NCI-H2227 treated with DMSO at 0.1 percent for 48 hours (cell line): ENCODE measurements at regions not wholly inside any gene's neighbourhood (a gene's known extent, or its start where the extent isn't known, plus 50 kb on each side); places are given as distances from the start of the nearest gene placed in this dataset.
"Not testable (repeated sequence)": the region's sequence is repeated elsewhere in the genome, so short reads cannot be mapped to it uniquely, and the experiment has no call there.

Experiments used
- DNase-seq: peaks from one replicate; lab custom pipeline; 2025; lab: John Stamatoyannopoulos, UW

- DNase-seq, result no peak
Measured at GRCh38 chr18:6525604-6526003, 110.9 kb upstream of the L3MBTL4 start.

GRCh38 chr18:6537475-6537874, 122.8 kb upstream of the L3MBTL4 start:
- DNase-seq, result no peak

- DNase-seq, result not testable (repeated sequence)
Measured at GRCh38 chr18:6541131-6541679, 126.5 kb upstream of the L3MBTL4 start.

GRCh38 chr18:6542296-6542695, 127.6 kb upstream of the L3MBTL4 start:
- DNase-seq, result no peak

DNA sequence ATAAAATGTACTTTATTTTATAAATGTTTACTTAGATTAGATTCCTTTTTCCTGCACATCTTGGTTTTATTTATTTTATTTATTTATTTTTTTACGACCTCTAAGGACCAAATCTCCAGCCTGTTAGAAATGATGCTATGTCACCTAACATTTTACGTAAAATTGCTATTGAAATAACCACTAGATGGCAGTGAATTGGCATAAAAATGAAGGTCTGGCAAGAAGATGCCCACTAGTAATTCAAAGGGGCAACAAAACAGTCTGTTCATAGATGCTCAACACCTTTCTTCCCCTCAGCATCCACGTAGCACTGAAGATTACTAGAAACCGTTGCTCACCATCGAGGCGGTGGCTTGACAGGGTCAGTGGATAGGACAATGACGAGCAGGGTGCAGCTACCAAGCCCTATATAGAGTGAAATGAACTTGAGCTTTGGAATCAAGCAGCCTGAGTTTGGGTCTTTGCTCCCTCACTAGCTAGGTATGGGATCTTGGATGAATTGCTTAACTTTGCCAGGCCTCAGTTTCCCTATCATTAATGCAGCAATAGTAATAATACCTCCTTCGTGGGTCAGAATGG, 128.7 kb upstream of the L3MBTL4 start:
- DNase-seq, result peak; percentile 13

GRCh38 chr18:6546229-6546628, 131.5 kb upstream of the L3MBTL4 start:
- no peak for DNase-seq

GRCh38 chr18:6547476-6547875, 132.8 kb upstream of the L3MBTL4 start:
- no peak for DNase-seq

- DNase-seq, result no peak
Measured at GRCh38 chr18:6553234-6553900, 138.7 kb upstream of the L3MBTL4 start.

DNA sequence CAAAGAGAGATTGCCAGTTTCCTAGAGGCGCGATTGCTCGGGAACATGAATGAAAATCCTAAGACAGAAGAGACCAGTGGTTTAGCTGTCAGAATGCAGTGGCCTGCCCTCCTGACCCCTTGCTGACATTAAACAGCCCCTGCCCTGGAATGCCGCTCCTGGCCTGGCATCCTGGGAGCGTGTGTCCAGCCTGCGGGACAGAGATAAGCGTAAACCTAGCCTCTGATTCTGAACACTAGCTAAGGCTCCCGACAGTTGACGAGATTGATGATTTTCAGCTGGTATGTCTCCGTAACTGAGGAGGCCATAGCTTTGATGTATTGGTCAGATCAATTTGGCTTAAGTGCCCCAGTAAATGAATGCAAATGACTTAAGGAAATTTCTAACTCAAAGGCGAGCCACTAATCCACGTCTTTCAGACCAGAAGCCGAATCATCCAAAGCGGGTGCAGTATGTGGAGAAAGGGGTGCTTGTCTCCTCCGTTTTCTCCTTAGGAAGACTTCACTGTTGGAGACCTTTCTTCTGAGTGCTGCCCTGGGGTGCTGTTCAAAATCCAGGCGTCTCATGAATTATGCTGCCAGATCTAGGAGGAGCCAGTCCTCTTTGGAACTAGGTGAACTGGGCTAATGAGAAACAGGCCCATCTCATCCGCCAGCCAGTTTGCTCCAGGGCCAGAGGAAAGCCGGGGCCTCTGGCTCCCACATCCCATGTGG, 142.5 kb upstream of the L3MBTL4 start:
- no peak for DNase-seq

GRCh38 chr18:6557770-6558248, 143.1 kb upstream of the L3MBTL4 start:
- DNase-seq, result no peak

DNA sequence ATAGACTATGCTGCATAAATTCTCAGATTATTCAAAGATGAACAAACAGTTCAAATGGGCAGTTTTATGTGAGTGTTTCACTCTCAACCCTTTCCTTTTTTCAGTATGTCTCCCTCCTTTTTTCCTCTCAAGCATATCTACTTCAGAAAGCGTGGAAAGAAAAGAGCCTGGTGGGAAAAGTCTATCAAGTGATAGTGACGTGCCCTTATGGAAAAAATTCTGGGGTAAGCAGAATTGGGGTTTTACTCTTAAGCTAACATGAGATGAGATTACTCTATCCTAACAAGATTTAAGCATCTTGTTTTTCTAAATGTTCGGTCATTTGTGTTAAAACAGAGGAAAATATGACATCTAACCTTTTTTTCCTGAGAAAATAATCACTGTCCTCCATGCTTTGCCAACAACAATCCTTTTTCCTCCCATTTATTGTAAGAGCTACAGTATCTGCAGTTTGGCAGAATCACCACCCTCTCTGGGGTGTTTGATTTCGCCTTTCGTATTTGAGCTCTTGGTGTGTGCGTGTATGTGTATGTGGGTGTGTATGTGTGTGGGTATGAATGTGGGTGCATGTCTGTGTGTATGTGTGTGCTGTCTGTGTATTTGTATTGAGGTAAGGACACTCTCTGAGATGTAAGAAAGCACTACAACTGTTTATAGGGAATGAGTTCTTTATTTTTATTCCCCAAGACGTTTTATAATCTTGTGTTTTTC, 143.9 kb upstream of the L3MBTL4 start:
- no peak for DNase-seq

DNA sequence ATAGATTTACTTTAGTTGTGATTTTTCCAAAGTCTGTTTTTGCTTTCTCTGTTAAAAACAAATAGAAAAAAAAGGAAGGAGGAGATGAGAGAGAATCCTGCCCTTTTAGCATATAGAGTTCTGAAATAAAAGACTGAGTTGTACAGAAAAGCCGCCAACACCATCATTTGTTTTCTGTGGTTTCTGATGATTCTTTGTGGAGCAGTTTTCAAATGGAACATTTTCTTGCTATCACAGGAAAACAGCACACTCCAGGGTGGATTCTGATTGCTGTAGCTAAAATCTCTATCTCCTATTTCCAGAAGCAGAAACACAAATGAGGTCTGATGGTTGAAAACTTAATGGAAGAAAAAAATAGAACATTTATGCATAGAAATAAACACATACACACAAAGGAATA, 144.6 kb upstream of the L3MBTL4 start:
- no peak for DNase-seq

DNA sequence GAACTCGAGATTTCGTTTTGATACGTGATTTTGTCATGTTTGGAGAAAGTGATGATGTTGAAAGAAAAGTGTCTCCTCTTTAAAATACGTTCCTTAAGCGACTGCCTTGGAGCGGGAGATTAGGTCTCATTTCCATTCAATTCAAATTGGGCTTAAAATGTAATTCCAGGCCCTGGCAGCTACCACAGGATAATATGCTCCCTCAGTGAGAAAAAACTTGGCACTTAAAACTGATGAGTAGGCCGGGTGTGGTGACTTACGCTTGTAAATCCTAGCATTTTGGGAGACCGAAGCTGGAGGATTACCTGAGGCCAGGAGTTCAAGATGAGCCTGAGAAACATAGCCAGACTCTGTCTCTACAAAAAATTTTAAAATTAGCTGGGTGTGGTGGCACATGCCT, 146.3 kb upstream of the L3MBTL4 start:
- DNase-seq, result no peak

GRCh38 chr18:6561420-6561861, 146.7 kb upstream of the L3MBTL4 start:
- DNase-seq, result no peak

- DNase-seq, result no peak
Measured at GRCh38 chr18:6561862-6562291, 147.2 kb upstream of the L3MBTL4 start.

GRCh38 chr18:6563896-6564295, 149.2 kb upstream of the L3MBTL4 start:
- DNase-seq, result no peak

- no peak for DNase-seq
Measured at GRCh38 chr18:6564950-6565814, 150.5 kb upstream of the L3MBTL4 start.

DNA sequence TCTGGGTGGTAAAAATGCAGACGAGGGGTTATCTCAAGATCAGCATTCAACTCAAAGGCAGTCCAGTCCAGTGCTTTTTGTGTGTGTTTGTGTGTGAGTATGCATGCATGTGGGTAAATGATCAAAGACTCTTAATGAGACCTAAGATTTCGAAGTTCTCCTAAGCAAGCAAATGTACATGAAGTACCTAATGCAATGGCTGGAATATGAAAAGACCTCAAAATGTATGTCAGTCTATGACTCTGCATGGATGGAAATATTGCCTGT, 151.0 kb upstream of the L3MBTL4 start:
- no peak for DNase-seq

- DNase-seq, result no peak
Measured at GRCh38 chr18:6566338-6566911, 151.7 kb upstream of the L3MBTL4 start.

DNA sequence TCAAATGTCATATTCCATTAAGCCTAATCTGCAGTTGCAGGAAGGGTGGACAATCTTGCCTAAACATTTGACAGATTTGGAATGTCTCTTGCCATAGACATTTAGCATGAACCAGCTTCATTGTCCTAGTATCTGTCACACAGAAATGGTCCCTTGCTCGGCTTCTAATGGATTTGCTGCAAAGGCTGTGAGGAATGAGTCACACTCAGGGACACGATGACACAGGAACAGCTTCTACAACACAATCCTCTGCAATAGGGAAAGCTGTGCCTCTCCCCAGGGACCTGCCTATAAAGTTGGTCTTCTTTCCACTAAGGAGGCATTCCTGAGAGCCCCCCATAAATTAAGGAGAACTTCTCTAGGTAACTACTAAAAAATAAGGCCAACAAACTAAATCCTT, 155.1 kb upstream of the L3MBTL4 start:
- DNase-seq, result no peak

GRCh38 chr18:6570581-6571238, 156.0 kb upstream of the L3MBTL4 start:
- DNase-seq, result no peak
